HG03060 (cell line): ENCODE measurements at regions not wholly inside any gene's neighbourhood (a gene's known extent, or its start where the extent isn't known, plus 50 kb on each side); places are given as distances from the start of the nearest gene placed in this dataset.

Experiments
- ATAC-seq: cut with Tn5 transposase; IDR thresholded peaks from one replicate; pipeline ENCODE4 v1.9.1; 2021; ENCODE audit warnings: low read depth, moderate number of reproducible peaks; ENCODE audit not compliant: unreplicated experiment

GRCh38 chr3:150306083-150306482 is 102.0 kb upstream of the TSC22D2 start:
- ATAC-seq = no peak

GRCh38 chr3:150303768-150304167 is 104.3 kb upstream of the TSC22D2 start:
- no peak for ATAC-seq

GRCh38 chr3:150302246-150302645 is 105.9 kb upstream of the TSC22D2 start:
- no peak for ATAC-seq

GRCh38 chr3:150300852-150301517 is 107.1 kb upstream of the TSC22D2 start:
- no peak for ATAC-seq

- ATAC-seq = no peak
Measured at GRCh38 chr3:150300388-150300787, 107.7 kb upstream of the TSC22D2 start.

- no peak for ATAC-seq
Measured at GRCh38 chr3:150299201-150299600, 108.9 kb upstream of the TSC22D2 start.

- ATAC-seq = no peak
Measured at GRCh38 chr3:150296966-150297365, 111.1 kb upstream of the TSC22D2 start.

- ATAC-seq = no peak
Measured at GRCh38 chr3:150296123-150296735, 111.9 kb upstream of the TSC22D2 start.

- ATAC-seq = no peak
Measured at GRCh38 chr3:150293401-150294001, 114.6 kb upstream of the TSC22D2 start.

GRCh38 chr3:150292891-150293290 is 115.2 kb upstream of the TSC22D2 start:
- ATAC-seq = no peak

GRCh38 chr3:150291515-150291914 is 116.6 kb upstream of the TSC22D2 start:
- ATAC-seq = no peak

- no peak for ATAC-seq
Measured at GRCh38 chr3:150286390-150287147, 121.5 kb upstream of the TSC22D2 start.

GRCh38 chr3:150285601-150286000 is 122.5 kb upstream of the TSC22D2 start:
- ATAC-seq = no peak

- ATAC-seq = no peak
Measured at GRCh38 chr3:150278843-150279381, 129.2 kb upstream of the TSC22D2 start.

- no peak for ATAC-seq
Measured at GRCh38 chr3:150278195-150278594, 129.9 kb upstream of the TSC22D2 start.

- ATAC-seq = no peak
Measured at GRCh38 chr3:150277444-150277843, 130.7 kb upstream of the TSC22D2 start.

GRCh38 chr3:150275941-150276340 is 132.2 kb upstream of the TSC22D2 start:
- ATAC-seq = no peak

GRCh38 chr3:150274372-150274771 is 133.7 kb upstream of the TSC22D2 start:
- ATAC-seq = no peak

- no peak for ATAC-seq
Measured at GRCh38 chr3:150273396-150273795, 134.7 kb upstream of the TSC22D2 start.

- ATAC-seq = no peak
Measured at GRCh38 chr3:150271591-150271960, 136.5 kb upstream of the TSC22D2 start.
